Motor neuron (in vitro differentiated cells): ENCODE measurements at regions not wholly inside any gene's neighbourhood (a gene's known extent, or its start where the extent isn't known, plus 50 kb on each side); places are given as distances from the start of the nearest gene placed in this dataset.
A peak's percentile ranks its signal among the peaks of the same experiment; 100 is the strongest.
"Not testable (repeated sequence)": the region's sequence is repeated elsewhere in the genome, so short reads cannot be mapped to it uniquely, and the experiment has no call there.

Experiments
- ATAC-seq, 8 experiments: fragments of 200-7000 bp; cut with Tn5 transposase; replicated peaks in 6 of 8; 2 replicates each; pipeline ENCODE4 v1.8.0; 2021; ENCODE audit warnings: mild to moderate bottlenecking in 8 of 8, moderate library complexity in 8 of 8
- H3K27ac ChIP-seq, 2 donors: fragments of 250-450 bp; sonication (Bioruptor Pico); 2 replicates each; pipeline ENCODE4 v1.9.0; 2021; ENCODE audit warnings: antibody characterized with exemption in 2 of 2, mild to moderate bottlenecking in 2 of 2, moderate library complexity in 1 of 2
- H3K4me1 ChIP-seq, 2 donors: fragments of 250-450 bp; sonication (Bioruptor Pico); replicated peaks in 1 of 2; 2 replicates each; pipeline ENCODE4 v1.6.1; 2021; ENCODE audit warnings: antibody characterized with exemption in 2 of 2, mild to moderate bottlenecking in 2 of 2, moderate library complexity in 1 of 2
- H3K4me3 ChIP-seq, 5 donors: fragments of 250-450 bp; sonication (Bioruptor Pico); 2 replicates each; pipeline ENCODE4 v1.9.0; 2021; ENCODE audit warnings: antibody characterized with exemption in 5 of 5, mild to moderate bottlenecking in 5 of 5, moderate library complexity in 4 of 5
- WGBS, 10 experiments: fragments of 450-650 bp; shearing (Covaris generic); methylation state at CpG; one replicate each; pipeline ENCODE4 v1.0.0; 2022; 5-methylcytosine and 5-hydroxymethylcytosine counted together
- in situ Hi-C, 9 experiments: fragments of 400-800 bp; cut with MboI; loops; one replicate each; pipeline ENCODE4 v1.15.0; 2021; ENCODE audit warnings: low sequenced_read_pairs in 9 of 9, low pct_unique_long_range_greater_than_20kb in 2 of 9; ENCODE audit not compliant: unreplicated experiment in 9 of 9

DNA sequence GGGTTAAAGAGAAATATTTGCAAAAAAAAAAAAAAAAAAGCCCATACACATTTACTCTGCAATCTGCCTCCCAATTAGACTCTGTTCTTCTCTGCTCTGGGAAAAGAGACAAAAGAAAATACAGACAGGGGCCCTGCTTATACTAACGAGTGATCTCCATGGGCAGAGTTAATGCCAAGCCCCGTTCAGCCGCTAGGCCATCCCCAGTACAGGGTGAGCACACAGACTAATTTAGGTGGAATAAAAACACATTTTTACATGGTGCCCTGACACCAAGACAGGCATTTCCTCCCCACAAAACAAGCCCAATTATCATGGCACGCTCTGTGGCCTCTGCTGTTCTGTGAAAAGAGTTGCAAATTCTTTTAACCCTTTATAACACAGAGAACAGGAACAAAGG lies 356.3 kb upstream of the C16orf82 start:
- in situ Hi-C loops = no loop called here
- peak in 4 of 8 experiments; percentile 35 to 66 (median 50) for ATAC-seq
- no peak overlapping the region for H3K4me3 ChIP-seq
- WGBS, 10 experiments = 0 to 44% (median 20%) methylated on average over 1 to 4 of the region's 4 CpGs; no CpG with 5 or more reads in 1 of the 10 experiments
- H3K27ac ChIP-seq = no peak overlapping the region
- H3K4me1 ChIP-seq = peaks cover 0 to 9% of the 10 kb centered on the region in 2 donors

DNA sequence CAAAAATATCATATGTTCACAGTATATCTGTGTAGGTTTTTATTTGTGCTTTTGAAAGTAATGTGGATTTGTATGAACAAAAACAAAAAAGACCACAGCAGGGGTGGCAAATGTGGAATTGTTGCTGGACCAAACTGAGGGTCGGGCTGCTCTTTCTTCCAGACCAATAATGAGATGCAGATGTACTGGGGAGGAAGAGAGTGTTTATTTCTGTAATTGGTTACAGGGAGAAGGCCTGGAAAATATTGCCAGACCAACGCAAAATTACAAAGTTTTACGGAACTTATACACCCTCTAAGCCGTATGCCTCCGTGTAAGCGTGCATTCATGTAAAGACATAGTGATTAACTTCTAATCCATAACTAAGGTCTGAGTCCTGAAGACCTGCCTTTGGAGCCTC lies 353.9 kb upstream of the C16orf82 start:
- Histone ChIP-seq H3K4me3 (no peak overlapping the region), H3K4me1 (peaks cover 6 to 18% of the 10 kb centered on the region in 2 donors), H3K27ac (no peak overlapping the region)
- 0 to 100% (median 49%) methylated on average over 1 to 6 of the region's 6 CpGs for WGBS, 10 experiments
- in situ Hi-C loops = no loop called here
- no peak for ATAC-seq

DNA sequence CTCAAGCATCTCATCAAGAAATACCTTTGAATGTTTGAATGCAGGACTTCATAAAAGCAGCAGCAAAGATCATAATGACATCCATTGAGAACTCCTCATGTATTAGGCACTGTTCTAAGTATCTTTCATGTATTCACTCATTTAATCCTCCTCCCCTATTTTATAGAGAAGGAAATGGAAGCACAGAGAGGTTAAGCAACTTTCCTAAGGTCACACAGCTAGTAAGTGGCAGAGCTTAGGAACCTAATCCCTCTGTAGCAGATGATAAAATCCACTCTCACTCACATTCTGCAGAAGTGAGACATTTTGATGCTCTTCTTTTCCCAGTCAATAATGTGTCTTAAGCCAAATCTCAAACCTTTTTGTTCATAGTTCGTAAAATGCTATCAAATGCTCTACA lies 350.8 kb upstream of the C16orf82 start:
- ATAC-seq = no peak
- Histone ChIP-seq H3K4me3 (no peak overlapping the region), H3K27ac (no peak overlapping the region), H3K4me1 (peaks cover 10 to 19% of the 10 kb centered on the region in 2 donors)
- in situ Hi-C loops = no loop called here
- WGBS, 10 experiments = 0 to 100% (median 83%) methylated on average over 1 of the region's 1 CpG; no CpG with 5 or more reads in 3 of the 10 experiments

DNA sequence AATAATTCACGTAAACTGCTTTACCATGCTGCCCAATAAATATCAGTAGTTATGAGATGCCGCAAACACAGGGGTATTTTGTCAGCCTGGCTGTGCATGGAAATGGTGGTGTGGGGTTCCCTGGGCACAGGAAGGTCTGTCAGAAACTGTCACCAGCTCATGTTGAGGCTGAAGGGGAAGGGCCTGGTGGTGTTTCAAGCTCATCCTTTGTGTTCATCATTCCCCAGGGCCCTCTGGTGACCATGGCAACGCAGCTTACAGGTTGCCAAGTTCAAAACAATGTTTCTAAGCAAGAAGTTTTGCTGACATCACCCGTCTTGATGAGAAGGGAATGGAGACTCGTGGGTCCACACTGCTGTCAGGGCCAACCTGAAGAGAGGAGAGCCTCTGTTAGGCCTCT lies 348.9 kb upstream of the C16orf82 start:
- 0 to 100% (median 43%) methylated on average over 1 to 5 of the region's 5 CpGs; no CpG with 5 or more reads in 2 of the 10 experiments for WGBS, 10 experiments
- ATAC-seq = peak in 5 of 8 experiments; percentile 71 to 93 (median 79)
- Histone ChIP-seq H3K4me1 (peaks cover 10 to 19% of the 10 kb centered on the region in 2 donors), H3K27ac (no peak overlapping the region), H3K4me3 (no peak overlapping the region)
- in situ Hi-C loops = no loop called here

DNA sequence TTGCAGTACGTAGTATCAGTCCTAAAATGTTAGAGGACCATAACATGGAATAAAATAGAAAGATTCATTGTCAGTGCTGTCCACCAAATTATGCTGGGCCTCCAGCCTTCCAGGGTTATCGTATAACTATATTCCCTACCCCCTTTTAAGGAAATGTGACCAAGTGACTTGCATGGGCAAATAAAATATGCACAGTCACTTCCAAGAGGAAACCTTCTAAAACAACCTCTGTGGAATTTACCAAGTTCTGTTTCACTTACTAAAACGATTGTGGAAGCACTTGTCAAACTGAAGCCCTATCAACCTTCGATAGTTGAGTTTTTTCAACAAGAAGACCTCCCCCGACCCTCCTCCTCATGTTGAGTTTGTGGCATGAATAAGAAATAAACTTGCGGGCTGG lies 345.4 kb upstream of the C16orf82 start:
- in situ Hi-C loops = no loop called here
- Histone ChIP-seq H3K27ac (no peak overlapping the region), H3K4me3 (no peak overlapping the region), H3K4me1 (peaks cover 14 to 30% of the 10 kb centered on the region in 2 donors)
- no peak for ATAC-seq
- 19 to 100% (median 50%) methylated on average over 1 to 6 of the region's 6 CpGs; no CpG with 5 or more reads in 1 of the 10 experiments for WGBS, 10 experiments

DNA sequence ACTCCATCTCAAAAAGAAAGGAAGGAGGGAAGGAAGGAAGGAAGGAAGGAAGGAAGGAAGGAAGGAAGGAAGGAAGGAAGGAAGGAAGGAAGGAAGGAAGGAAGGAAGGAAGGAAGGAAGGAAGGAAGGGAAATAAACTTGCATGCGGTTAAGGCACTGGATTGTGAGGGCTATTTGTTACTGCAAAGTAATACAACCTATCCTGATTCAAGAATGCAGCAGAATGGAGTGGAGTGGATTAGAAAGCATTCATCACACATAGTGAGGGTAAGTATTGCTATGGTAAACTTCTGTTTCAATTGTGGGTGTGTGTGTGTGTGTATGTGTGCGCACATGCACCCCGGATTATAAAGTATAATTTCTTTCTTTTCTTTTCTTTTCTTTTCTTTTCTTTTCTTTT lies 344.8 kb upstream of the C16orf82 start:
- in situ Hi-C loops, H3K27ac ChIP-seq, H3K4me3 ChIP-seq, ATAC-seq: not testable (repeated sequence)
- WGBS, 10 experiments = 95 to 100% (median 100%) methylated on average over 2 of the region's 3 CpGs; no CpG with 5 or more reads in 6 of the 10 experiments
- H3K4me1 ChIP-seq = peaks cover 14 to 30% of the 10 kb centered on the region in 2 donors

DNA sequence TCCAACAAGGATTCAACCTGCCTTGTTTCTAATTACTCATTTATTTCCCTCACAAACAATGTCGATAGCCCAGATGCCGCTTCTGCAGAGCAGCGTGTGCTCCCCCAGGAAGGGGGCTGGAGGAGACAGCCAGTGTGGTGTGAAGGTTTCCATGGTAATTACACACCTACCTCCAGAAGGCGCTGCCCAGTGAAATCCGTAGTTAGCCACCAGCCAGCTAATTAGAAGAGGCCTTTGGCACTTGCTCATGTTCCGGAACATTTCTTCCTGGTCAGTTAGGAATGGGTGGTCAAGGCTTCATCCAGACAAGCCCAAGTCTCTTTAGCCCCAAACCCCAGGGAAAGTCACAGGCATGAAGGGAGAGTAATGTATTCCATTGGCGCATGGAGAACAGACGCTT lies 342.5 kb upstream of the C16orf82 start:
- ATAC-seq = no peak
- Histone ChIP-seq H3K4me3 (no peak overlapping the region), H3K27ac (no peak overlapping the region), H3K4me1 (peaks cover 16 to 30% of the 10 kb centered on the region in 2 donors)
- in situ Hi-C loops = no loop called here
- 44 to 100% (median 55%) methylated on average over 1 to 6 of the region's 8 CpGs; no CpG with 5 or more reads in 3 of the 10 experiments for WGBS, 10 experiments

DNA sequence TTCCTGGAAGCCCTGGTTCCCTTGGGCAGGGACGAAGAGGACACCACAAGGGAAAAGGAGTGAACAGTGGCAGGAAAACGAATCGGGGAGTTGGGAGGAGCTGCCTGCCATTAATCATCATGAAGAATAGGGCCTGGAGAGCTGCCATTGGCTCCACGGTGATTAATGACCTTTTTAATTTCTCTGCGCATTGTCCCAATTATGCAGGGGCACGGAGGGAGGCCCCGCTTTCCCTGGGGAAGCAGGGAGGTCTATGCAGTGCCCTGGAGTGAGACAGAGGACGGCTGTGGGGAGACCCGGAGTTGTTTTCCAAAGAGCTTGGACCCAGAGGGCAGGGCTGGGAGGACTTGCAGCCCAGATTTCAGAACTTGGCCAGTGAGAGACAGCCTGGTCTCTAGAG lies 338.9 kb upstream of the C16orf82 start:
- in situ Hi-C loops = no loop called here
- WGBS, 10 experiments = 0 to 60% (median 13%) methylated on average over 1 to 8 of the region's 9 CpGs; no CpG with 5 or more reads in 2 of the 10 experiments
- peak overlapping the region in 1 of 2 donors; percentile 0 for H3K27ac ChIP-seq
- peak in 7 of 8 experiments; percentile 14 to 96 (median 92) for ATAC-seq
- H3K4me3 ChIP-seq = no peak overlapping the region
- peaks cover 19 to 41% of the 10 kb centered on the region in 2 donors for H3K4me1 ChIP-seq

DNA sequence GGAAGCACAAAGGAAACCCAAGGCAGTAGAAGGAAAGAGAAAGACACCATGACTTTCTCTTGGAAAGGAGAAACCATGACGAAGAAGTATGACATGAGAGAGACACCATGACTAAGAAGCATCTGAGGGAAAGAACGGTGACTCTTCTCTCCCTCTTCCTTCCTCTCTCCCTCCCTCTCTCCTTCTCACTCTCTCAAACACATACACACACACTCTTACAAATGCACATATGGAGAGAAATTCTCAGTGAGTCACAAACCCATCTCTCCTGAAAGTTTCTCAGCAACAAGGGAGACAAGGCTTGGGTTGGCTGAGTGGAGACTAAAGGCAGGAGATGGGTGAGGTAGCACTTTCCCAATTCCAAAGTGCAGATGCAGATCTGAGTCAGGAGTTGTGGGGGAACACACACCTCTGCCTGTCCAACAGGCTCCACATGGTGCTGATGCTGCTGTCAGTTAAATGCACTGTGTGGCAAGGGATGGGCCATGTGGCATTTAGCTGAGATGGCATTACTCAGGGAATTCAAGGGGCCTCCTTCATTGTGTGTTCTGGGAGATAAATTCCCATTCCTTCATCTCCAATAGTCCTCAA lies 336.7 kb upstream of the C16orf82 start:
- 0 to 100% (median 50%) methylated on average over 1 to 2 of the region's 2 CpGs; no CpG with 5 or more reads in 5 of the 10 experiments for WGBS, 10 experiments
- Histone ChIP-seq H3K27ac (no peak overlapping the region), H3K4me1 (peaks cover 14 to 30% of the 10 kb centered on the region in 2 donors), H3K4me3 (no peak overlapping the region)
- in situ Hi-C loops = no loop called here
- ATAC-seq = peak in 2 of 8 experiments; percentile 95 to 98

DNA sequence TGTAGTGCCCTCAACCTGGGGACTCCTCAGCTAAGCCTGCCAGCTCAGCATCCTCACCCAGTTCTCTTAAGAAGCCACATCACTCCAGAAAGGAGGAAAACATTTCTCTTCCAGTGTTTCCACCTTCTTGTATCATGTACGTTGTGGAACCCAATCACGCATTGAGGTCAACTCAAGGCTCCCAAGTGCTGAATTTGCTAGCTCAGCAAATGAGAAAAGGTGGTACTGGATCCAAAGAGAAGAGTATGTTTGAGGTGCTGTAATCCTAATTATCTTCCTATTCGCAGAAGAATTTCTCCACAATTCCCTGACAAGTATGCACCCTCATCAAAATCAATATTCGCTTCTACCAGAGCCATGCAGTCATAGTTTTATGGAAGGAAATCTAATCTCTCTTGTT lies 335.0 kb upstream of the C16orf82 start:
- no peak for ATAC-seq
- 0 to 98% (median 49%) methylated on average over 1 to 4 of the region's 4 CpGs; no CpG with 5 or more reads in 1 of the 10 experiments for WGBS, 10 experiments
- no peak overlapping the region for H3K4me3 ChIP-seq
- in situ Hi-C loops = no loop called here
- no peak overlapping the region for H3K27ac ChIP-seq
- H3K4me1 ChIP-seq = peaks cover 14 to 30% of the 10 kb centered on the region in 2 donors

DNA sequence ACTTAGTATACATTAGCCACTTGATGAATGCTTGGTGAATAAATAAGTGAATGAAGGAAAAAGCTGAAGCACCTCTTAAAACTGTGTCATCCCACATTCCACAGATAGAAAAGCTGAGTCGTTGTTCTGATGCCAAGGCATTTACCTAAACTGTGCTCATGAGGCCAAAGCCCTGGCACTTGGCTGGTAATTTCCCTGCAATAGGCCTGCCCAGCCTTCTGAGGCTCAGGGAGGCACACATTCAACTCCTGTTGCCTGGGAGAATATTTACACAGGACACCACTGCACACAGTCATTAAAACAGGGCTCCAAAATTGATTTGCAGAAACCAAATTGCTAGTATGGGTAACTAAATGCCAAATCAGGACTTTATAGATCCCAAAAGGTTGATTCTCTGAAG lies 333.0 kb upstream of the C16orf82 start:
- Histone ChIP-seq H3K4me3 (no peak overlapping the region), H3K4me1 (peaks cover 5 to 15% of the 10 kb centered on the region in 2 donors), H3K27ac (no peak overlapping the region)
- peak in 3 of 8 experiments; percentile 65 to 83 (median 67) for ATAC-seq
- 0 to 83% (median 60%) methylated on average over 1 of the region's 1 CpG; no CpG with 5 or more reads in 3 of the 10 experiments for WGBS, 10 experiments
- in situ Hi-C loops = no loop called here

DNA sequence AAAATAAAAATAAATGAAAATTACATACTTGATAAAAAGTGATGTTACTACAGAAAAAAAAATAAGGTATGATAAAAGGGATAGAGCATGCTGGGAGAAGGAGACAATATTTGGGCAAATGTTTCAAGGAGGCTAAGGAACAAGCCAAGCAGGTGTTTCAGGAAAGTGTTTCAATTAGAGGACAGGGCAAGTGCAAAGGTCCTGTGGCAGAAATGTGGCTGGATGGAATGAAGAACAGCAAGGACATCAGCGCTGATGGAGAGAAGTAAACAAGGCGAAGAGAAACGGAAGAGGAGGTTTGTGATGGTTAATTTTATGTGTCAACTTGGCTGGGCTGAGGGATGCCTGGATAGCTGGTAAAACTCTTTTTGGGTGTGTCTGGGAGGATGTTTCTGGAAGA lies 331.2 kb upstream of the C16orf82 start:
- Histone ChIP-seq H3K27ac (no peak overlapping the region), H3K4me1 (peaks cover 1% of the 10 kb centered on the region in 2 donors), H3K4me3 (no peak overlapping the region)
- no peak for ATAC-seq
- WGBS, 10 experiments = 26 to 100% (median 73%) methylated on average over 1 to 3 of the region's 3 CpGs
- in situ Hi-C loops = no loop called here

DNA sequence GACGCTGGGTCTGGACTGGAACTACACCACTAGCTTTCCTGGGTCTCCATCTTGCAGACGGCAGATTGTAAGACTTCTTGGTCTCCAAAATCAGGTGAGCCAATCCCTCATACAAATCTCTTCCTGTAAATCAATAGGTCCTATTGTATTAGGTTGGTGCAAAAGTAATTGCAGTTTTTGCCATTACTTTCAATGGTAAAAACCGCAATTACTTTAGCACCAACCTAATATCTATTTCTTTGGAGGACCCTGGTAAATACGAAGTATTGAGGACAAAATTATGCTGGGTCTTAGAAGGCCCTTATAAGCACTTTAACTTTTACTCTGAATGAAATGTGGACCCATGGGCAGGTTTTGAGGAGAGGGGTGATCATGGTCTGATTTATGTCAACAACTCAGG lies 330.6 kb upstream of the C16orf82 start:
- H3K4me3 ChIP-seq = no peak overlapping the region
- 11 to 100% (median 59%) methylated on average over 1 to 4 of the region's 4 CpGs; no CpG with 5 or more reads in 1 of the 10 experiments for WGBS, 10 experiments
- no peak overlapping the region for H3K27ac ChIP-seq
- in situ Hi-C loops = no loop called here
- ATAC-seq = no peak
- H3K4me1 ChIP-seq = peaks cover 4 to 7% of the 10 kb centered on the region in 2 donors

DNA sequence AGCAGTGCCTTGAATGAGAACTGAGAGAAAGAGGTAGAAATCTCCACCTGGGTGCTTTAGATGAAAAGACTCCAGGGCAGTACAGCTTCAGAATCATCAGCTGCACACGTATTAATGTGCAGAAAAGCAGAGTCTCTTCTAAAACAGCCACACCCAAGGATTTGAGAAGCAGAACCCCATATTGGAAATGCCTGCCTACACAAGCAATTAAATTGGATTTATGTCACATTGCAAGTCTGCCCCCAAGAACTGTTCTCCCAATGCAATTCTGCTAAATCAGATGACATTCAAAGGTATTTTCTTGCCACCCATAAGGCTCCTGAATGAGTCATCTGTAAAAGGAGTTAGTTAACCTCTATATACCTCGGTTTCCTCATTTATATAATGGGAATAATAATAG lies 326.0 kb upstream of the C16orf82 start:
- no peak overlapping the region for H3K4me3 ChIP-seq
- no peak for ATAC-seq
- in situ Hi-C loops = no loop called here

More for the DNA sequence above, 326.0 kb upstream of the C16orf82 start:
- WGBS, 10 experiments = 0 to 92% (median 18%) methylated on average over 1 to 2 of the region's 2 CpGs; no CpG with 5 or more reads in 4 of the 10 experiments
- Histone ChIP-seq H3K4me1 (peaks cover 4 to 17% of the 10 kb centered on the region in 2 donors), H3K27ac (no peak overlapping the region)
